PC-3 (cell line): ENCODE measurements at regions not wholly inside any gene's neighbourhood (a gene's known extent, or its start where the extent isn't known, plus 50 kb on each side); places are given as distances from the start of the nearest gene placed in this dataset.

Source experiments
- EZH2 ChIP-seq: fragments of 300-600 bp; sonication (generic); IDR thresholded peaks from one replicate; pipeline ENCODE4 v1.6.1; 2017; ENCODE audit warnings: antibody characterized with exemption, mild to moderate bottlenecking, low read length; ENCODE audit not compliant: unreplicated experiment
- EZH2phosphoT487 ChIP-seq: fragments of 300-600 bp; sonication (generic); IDR thresholded peaks from 2 replicates; pipeline ENCODE4 v1.6.1; 2018; ENCODE audit warnings: mild to moderate bottlenecking, antibody characterized with exemption, low read length, borderline replicate concordance
- TF ChIP-seq, protein P1 (sequence below): fragments of 300-600 bp; sonication (generic); conservative IDR thresholded peaks from 2 replicates; pipeline ENCODE4 v1.5.1; 2017; ENCODE audit warnings: antibody characterized with exemption, low read depth, mild to moderate bottlenecking, low read length

DNA sequence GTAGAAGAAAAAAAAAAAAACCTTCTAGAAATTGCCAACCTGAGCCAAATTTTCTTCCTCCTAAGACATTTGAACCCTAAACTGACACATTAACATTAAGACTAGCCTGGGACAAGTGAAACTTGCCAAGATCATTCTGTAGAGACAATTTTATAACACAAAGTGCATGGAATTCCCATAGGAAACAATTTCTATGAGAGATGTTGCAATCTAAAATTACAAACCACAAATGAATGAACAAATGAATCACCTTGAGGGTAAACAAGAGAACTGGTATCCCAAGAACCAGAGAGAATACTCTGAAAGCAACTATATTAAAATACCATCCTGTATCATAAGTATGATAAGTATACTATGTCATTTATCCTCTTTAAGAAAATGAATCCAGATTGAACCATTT is 165.3 kb downstream of the DICER1 start:
- TF ChIP-seq, protein P1, sequence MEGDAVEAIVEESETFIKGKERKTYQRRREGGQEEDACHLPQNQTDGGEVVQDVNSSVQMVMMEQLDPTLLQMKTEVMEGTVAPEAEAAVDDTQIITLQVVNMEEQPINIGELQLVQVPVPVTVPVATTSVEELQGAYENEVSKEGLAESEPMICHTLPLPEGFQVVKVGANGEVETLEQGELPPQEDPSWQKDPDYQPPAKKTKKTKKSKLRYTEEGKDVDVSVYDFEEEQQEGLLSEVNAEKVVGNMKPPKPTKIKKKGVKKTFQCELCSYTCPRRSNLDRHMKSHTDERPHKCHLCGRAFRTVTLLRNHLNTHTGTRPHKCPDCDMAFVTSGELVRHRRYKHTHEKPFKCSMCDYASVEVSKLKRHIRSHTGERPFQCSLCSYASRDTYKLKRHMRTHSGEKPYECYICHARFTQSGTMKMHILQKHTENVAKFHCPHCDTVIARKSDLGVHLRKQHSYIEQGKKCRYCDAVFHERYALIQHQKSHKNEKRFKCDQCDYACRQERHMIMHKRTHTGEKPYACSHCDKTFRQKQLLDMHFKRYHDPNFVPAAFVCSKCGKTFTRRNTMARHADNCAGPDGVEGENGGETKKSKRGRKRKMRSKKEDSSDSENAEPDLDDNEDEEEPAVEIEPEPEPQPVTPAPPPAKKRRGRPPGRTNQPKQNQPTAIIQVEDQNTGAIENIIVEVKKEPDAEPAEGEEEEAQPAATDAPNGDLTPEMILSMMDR: no peak
- TF ChIP-seq EZH2: no peak
- no peak for TF ChIP-seq EZH2phosphoT487
